RWPE1 (cell line): ENCODE measurements at regions not wholly inside any gene's neighbourhood (a gene's known extent, or its start where the extent isn't known, plus 50 kb on each side); places are given as distances from the start of the nearest gene placed in this dataset.

ENCODE experiments used
- CTCF ChIA-PET: fragments of 350-600 bp; sonication (Branson Sonifier 250); formaldehyde crosslinking; extraction: SDS; loops from one replicate; lab custom pipeline; 2021; lab: Yijun Ruan, JAX
- POLR2A ChIA-PET: fragments of 400-600 bp; formaldehyde crosslinking; extraction: SDS; loops from one replicate; lab custom pipeline; 2020; ENCODE audit warnings: antibody characterized with exemption; ENCODE audit not compliant: low non-redundant PET; lab: Yijun Ruan, JAX
- DNase-seq: peaks from one replicate; pipeline ENCODE4 v3.0.0; 2012; ENCODE audit warnings: low spot score
- H3K27ac ChIP-seq: fragments of 450-650 bp; 2 replicates; pipeline ENCODE4 v1.5.1; 2017
- TF ChIP-seq, protein P1 (sequence below): fragments of 450-650 bp; conservative IDR thresholded peaks from 2 replicates; pipeline ENCODE4 v1.5.1; 2017; ENCODE audit warnings: low read depth, mild to moderate bottlenecking

DNA sequence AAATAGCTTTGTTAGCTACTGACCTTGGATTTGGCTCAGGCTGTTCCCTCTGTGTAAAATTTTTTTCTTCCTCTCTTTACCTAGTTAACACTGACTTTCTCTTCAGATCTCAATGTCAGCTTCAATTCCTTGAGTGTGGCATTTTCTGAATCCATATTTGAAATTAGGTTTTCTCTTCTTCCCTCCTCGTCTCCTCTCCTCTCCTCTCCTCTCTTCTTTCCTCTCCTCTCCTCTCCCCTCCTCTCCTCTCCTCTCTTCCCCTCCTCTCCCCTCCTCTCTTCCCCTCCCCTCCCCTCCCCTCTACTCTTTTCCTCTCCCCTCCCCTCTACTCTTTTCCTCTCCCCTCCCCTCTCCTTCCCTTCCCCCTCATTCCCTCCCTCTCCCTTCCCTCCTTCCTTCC, 453.3 kb downstream of the BMP2 start:
- ChIA-PET CTCF (interaction anchor here (0.5 kb wide), 1 partner anchor 429 kb away, joined by 3 read pairs; no protein-coding TSS in a partner anchor), POLR2A (no interaction called here)
- no peak overlapping the region for H3K27ac ChIP-seq
- TF ChIP-seq, protein P1, sequence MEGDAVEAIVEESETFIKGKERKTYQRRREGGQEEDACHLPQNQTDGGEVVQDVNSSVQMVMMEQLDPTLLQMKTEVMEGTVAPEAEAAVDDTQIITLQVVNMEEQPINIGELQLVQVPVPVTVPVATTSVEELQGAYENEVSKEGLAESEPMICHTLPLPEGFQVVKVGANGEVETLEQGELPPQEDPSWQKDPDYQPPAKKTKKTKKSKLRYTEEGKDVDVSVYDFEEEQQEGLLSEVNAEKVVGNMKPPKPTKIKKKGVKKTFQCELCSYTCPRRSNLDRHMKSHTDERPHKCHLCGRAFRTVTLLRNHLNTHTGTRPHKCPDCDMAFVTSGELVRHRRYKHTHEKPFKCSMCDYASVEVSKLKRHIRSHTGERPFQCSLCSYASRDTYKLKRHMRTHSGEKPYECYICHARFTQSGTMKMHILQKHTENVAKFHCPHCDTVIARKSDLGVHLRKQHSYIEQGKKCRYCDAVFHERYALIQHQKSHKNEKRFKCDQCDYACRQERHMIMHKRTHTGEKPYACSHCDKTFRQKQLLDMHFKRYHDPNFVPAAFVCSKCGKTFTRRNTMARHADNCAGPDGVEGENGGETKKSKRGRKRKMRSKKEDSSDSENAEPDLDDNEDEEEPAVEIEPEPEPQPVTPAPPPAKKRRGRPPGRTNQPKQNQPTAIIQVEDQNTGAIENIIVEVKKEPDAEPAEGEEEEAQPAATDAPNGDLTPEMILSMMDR: no peak
- no peak for DNase-seq

DNA sequence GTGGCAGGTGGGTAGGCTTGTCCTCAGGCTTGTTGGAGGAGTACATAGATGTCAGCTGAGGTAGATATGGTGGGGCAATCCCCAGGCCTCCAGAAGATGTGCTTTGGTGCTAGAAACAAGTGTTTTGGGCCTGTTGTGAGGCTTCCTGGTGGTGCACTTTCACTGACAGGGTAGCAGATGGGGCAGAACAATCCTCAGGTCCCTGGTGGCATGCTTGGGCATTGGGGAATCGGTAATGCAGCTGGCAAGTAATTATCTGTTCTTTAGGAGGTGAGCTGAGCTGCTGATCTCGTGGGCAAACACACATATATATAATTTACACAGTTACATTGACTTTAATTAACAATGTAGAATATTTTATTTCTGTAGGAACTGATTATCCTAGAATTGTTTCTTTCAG, 458.7 kb downstream of the BMP2 start:
- TF ChIP-seq, protein P1: no peak
- POLR2A ChIA-PET: interaction anchor here (0.6 kb wide), 1 partner anchor 37 kb away, joined by 3 read pairs; no protein-coding TSS in a partner anchor
- CTCF ChIA-PET: interaction anchor here (0.7 kb wide), 1 partner anchor 8 kb away, joined by 3 read pairs; no protein-coding TSS in a partner anchor
- no peak overlapping the region for H3K27ac ChIP-seq
- no peak for DNase-seq

DNA sequence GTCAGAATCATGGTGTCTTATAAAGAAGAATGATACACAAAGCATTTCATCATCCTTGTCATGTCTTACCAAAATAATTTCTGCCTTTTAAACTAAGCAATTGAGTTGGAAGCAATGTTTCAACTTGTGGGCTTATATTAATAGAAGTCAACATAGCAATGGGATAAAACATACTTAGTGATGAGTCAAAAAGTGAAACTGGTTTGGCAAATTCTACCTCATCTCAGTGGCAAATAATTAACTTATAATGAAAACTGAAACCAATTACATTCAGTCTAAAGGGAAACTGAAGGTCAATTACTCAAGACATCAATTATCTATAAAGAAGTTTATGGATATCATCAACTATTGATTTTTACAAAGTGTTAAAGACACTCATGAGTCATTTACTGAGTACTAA, 463.8 kb downstream of the BMP2 start:
- DNase-seq: no peak
- TF ChIP-seq, protein P1: no peak
- ChIA-PET POLR2A (no interaction called here), CTCF (no interaction called here)
- H3K27ac ChIP-seq: no peak overlapping the region

DNA sequence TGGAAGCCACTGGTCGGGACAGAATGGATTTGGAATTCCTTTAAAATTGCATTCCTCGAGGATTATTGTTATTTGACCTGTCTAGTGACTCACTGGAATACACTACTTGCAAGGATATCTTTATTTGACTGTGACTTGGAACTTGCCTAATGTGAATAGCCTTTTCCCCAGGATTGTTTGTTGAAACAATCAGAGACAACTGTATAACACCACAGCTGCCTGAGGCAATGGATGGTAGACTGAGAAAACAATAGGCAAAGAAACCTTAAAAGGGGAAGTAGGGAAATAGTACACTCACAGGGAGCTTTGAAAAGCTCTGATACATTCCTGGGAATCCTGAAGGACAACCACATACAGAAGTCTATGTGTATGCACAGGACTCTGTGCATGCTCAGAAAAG, 465.3 kb downstream of the BMP2 start:
- ChIA-PET POLR2A (no interaction called here), CTCF (no interaction called here)
- no peak overlapping the region for H3K27ac ChIP-seq
- DNase-seq: no peak
- TF ChIP-seq, protein P1: no peak

DNA sequence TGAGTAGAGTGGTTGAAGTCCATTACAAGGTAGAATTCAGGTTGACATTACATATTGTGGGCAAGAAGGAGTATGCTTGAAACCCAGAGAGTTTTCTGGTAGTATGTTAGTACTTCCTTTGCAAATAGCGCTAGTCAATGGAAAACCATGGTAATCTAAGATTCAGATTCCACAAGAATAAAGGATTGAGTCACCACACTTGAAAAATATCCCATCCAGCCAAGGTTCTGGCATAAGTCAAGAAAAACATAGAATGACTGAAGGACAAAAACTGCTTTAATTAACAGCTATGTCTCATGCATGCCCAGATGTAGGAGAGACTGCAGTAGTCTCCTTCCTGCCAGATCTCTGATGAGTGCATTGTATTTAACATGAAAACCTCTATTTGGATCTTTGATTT, 469.8 kb downstream of the BMP2 start:
- TF ChIP-seq, protein P1: no peak
- DNase-seq: no peak
- no peak overlapping the region for H3K27ac ChIP-seq
- CTCF ChIA-PET: no interaction called here
- POLR2A ChIA-PET: no interaction called here

DNA sequence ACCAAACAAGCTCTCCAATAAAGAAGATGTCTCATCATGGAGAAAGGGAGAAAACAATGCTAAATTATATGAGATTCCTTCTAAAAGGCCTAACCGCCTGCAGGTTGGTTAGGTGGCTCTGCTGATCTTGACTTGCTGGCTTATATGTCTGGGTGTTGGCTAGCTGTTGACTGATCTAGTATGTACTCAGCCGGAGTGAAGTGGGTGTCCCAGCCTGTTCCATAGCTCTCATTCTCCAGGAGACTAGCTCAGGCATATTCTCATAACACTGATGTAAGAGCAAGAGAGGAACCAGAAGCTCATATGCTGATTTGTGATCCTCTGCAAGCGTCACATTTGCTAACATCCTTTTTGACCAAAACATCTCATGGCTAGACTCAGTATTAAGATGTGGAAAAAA, 473.0 kb downstream of the BMP2 start:
- TF ChIP-seq, protein P1: no peak
- ChIA-PET CTCF (interaction anchor here (1.2 kb wide), 1 partner anchor 25 kb away, joined by 3 read pairs; no protein-coding TSS in a partner anchor), POLR2A (no interaction called here)
- no peak overlapping the region for H3K27ac ChIP-seq
- no peak for DNase-seq
